ENCODE measurements at regions not wholly inside any gene's neighbourhood (a gene's known extent, or its start where the extent isn't known, plus 50 kb on each side); places are given as distances from the start of the nearest gene placed in this dataset.

DNA sequence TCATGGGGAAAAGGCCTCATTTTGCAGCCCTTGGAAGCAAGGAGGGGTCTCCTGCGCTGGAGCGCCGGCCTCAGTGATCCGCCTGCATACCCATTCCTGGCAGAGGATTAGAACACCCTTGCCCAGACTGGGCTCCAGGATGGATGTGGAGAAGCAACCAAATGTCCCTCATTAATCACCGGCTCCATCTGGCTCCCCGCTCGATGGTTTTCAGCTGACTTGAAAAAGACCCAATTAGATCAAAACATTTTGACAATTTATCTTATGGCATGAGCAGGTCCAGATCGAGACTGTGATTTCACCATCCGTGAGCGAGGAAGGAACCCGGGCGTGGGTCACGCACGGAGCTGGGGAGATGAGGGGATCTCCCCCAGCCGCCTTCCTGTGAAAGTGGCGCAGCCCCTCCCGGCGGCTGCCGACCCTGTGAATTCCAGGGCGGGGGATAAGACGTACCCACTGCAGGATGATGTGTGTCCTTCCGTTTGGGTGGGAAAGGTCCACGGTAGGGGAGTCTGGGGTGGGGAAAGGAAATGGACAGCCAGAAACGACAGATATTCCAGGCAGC is 141.6 kb downstream of the EMX2 start:
- TF ChIP-seq CTCF (IDR thresholded peaks at IDR 0.05): no peak

- TF ChIP-seq CTCF (IDR thresholded peaks at IDR 0.05): no peak
Measured at GRCh38 chr10:117684672-117685211, 142.2 kb downstream of the EMX2 start.

DNA sequence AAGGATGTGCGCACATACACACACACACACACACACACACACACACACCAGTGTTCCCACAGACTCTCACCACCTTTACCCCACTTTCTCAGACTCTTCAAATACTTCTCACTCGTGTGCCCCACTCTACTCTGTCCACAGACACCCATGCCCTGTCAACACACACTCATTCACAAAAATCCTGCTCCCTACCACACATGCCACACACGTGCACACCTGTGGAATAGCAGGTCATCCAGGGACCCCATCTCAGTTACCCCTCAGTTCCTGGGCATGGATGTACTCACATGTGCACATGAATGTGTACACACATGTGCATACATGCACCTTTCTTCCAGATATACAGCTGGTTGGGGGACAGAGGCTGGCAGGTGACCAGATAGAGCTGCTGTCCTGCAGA is 142.9 kb downstream of the EMX2 start:
- no peak for TF ChIP-seq CTCF (IDR thresholded peaks at IDR 0.05)

GRCh38 chr10:117686606-117687005 is 144.1 kb downstream of the EMX2 start:
- TF ChIP-seq CTCF (IDR thresholded peaks at IDR 0.05): no peak

DNA sequence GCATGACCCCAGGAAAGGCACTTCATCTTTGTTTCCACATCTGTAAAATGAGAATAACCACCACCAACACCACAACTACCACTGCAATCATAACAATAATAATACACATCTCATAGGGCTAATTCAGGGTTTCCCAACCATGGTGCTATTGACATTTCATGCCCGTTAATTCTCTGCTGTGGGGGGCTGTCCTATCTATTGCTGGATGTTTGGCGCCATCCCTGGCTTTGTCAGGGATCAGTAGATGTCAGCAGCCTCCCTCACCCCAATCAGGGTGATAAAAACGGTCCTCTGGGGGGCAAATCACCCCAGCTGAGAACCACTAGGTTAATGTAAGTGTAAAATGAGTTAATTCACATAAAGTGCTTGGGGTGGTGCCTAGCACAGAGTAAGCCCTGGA is 145.8 kb downstream of the EMX2 start:
- TF ChIP-seq CTCF (IDR thresholded peaks at IDR 0.05): no peak

DNA sequence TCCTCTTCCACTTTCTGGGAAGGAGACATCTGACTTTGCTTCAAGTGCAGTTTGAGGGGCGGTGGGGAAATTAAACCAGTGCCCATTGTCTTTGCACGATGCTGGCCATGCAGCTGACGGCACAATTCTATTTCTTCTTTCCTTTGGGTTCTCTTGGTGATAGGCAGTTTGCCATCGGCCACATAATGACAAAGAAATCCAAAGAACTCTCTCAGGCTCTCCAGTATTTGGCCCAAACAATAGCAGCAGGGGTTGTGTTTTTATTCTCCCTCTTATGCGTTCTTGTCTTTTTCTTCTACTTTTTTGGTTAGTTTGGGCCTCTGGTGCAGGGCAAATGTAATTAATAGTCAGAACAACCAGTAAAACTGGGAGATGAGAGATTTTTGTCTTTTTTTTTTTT is 147.0 kb downstream of the EMX2 start:
- no peak for TF ChIP-seq CTCF (IDR thresholded peaks at IDR 0.05)

- TF ChIP-seq CTCF (IDR thresholded peaks at IDR 0.05): no peak
Measured at GRCh38 chr10:117690359-117690758, 147.8 kb downstream of the EMX2 start.

DNA sequence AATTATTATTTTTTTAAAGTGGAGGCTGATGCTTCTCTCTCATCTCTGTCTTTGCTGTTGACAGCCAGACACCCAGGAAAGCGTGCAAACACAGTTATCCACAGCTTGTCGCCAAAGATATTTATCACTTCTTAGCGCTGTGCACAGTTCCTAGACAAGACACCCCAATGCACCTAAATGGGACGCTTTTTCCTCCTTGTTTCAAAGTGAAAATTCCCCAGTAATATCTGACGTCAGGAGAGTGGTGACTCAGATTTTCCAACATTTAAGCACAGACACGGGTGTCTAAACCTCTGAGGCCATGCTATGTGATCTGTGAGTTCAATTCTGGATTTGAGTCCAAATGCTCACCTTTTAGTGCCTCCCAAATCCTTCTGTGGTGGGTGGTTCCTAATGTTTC is 151.6 kb downstream of the EMX2 start:
- TF ChIP-seq CTCF (IDR thresholded peaks at IDR 0.05): no peak
